ENCODE measurements at regions not wholly inside any gene's neighbourhood (a gene's known extent, or its start where the extent isn't known, plus 50 kb on each side); places are given as distances from the start of the nearest gene placed in this dataset.
"Not testable (repeated sequence)": the region's sequence is repeated elsewhere in the genome, so short reads cannot be mapped to it uniquely, and the experiment has no call there.

DNA sequence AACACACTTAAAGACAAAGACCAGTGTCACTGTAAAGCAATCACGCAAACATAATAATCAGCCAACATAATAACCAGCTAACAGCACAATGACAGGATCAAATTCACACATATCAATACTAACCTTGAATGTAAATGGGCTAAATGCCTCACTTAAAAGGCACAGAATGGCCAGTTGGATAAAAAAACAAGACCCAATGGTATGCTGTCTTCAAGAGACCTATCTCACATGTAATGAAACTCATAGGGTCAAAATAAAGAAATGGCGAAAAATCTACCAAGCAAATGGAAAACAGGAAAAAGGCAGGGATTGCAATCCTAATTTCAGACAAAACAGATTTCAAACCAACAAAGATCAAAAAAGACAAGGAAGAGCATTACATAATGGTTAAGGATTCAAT lies 78.2 kb upstream of the RAB12 start:
- not testable (repeated sequence) for ATAC-seq; DNase-seq (ENCODE audit: low spot score)

GRCh38 chr18:8536231-8536630 lies 73.0 kb upstream of the RAB12 start:
- DNase-seq (ENCODE audit: low spot score): no peak
- ATAC-seq: no peak

DNA sequence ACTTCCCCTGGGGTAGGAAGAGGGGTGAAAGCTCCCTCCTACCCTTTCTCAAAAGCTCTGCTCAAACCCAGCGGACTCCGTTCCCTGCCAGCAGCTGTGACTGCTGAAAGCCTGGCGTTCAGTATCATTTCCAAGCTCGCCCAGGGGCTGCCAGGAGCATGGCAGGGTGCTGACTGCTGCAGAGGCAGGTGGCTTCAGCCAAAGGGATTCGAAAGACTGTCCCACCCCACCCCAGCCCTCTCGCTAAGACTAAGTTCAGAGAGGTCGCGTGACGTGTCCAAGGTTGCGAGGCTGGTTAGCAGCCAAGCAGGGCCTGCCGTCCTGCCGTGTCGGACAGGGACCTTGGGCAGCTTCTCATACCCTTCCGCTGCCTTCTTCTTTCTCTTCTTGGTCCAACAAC lies 72.3 kb upstream of the RAB12 start:
- no peak for ATAC-seq
- DNase-seq (ENCODE audit: low spot score): no peak

GRCh38 chr18:8537400-8537799 lies 71.8 kb upstream of the RAB12 start:
- DNase-seq (ENCODE audit: low spot score) (no peak), ATAC-seq (no peak)

DNA sequence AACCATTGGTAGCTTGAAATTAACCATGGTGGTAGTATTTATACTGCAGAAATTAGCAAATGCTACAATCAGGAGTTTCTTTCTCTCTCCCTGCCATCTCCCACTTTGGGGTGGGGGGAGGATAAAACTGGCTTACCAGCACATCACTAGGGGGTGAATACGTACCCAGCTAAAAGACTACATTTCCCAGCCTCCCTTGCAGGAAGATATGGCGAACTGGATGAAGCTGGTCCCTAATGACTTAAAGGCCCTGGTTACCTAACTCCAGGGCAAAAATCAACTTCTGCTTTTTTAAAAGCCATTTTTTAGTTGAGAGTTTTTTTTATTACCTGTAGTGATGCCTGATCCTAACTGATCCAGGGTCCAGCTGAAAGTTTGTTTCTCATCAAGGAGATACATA lies 70.3 kb upstream of the RAB12 start:
- no peak for ATAC-seq
- no peak for DNase-seq (ENCODE audit: low spot score)

- ATAC-seq (no peak), DNase-seq (ENCODE audit: low spot score) (no peak)
Observed at GRCh38 chr18:8546677-8547076, 62.6 kb upstream of the RAB12 start.

GRCh38 chr18:8548186-8548585 lies 61.1 kb upstream of the RAB12 start:
- DNase-seq (ENCODE audit: low spot score) (no peak), ATAC-seq (no peak)

GRCh38 chr18:8549254-8549757 lies 59.9 kb upstream of the RAB12 start:
- ATAC-seq (no peak), DNase-seq (ENCODE audit: low spot score) (no peak)

DNA sequence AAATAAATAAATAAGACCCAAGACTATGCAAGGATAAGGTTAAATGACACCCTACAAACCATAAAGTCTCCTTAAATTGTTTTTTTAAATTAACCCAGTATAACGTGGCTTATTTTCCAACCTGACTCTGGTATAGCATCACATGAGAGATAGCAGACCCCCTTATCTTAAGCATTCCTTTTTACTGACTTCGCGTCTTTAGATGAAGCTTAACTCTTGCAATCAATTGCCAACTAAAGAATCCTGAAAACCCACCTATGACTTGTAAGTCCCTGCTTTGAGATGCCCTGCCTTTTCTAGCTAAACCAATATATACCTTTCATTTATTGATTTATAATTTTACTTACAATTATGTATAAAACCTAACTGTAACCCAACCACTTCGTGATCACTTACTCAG lies 57.1 kb upstream of the RAB12 start:
- no peak for ATAC-seq
- no peak for DNase-seq (ENCODE audit: low spot score)

DNA sequence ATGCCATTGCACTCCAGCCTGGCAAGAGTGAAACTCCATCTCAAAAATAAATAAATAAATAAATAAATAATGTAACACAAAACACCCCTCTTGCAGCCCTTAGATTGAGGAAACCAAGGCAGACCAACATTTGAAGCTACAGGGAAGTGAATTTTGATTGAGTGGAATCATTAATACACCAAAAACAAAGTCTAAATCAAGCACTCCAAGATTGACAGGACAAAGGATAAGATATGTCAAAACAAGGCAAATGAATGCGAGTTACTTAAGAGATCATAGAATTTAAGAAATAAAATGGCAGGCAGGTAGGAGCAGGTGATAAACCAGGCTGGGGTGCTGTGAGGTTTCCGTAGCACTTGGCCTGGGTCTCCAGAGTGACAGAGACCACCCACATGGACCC lies 54.9 kb upstream of the RAB12 start:
- no peak for ATAC-seq
- DNase-seq (ENCODE audit: low spot score): no peak

DNA sequence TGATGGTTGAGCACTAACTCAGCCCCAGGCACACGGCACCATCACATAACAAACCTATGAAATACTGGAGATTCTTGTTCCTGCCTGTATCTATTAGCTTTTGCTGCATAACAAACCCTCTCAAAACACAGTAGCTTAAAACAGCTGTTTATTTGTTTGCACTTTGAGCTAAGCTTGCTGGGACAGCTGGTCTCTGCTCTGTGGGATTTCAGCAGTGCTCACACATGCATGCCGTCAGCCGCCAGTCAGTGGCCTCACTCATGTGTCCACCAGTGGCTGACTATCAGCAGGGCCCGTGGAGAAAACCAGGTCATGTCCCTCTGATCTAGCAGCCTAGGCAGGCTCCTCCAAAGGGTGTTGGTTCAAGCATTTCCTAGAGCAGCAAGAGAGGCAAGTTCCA lies 52.8 kb upstream of the RAB12 start:
- no peak for ATAC-seq

More for the DNA sequence above, 52.8 kb upstream of the RAB12 start:
- DNase-seq (ENCODE audit: low spot score): no peak

Measured in left lobe of liver (tissue), 2 donors.